GM19455 (cell line): ENCODE measurements at regions not wholly inside any gene's neighbourhood (a gene's known extent, or its start where the extent isn't known, plus 50 kb on each side); places are given as distances from the start of the nearest gene placed in this dataset.
"Not testable (repeated sequence)": the region's sequence is repeated elsewhere in the genome, so short reads cannot be mapped to it uniquely, and the experiment has no call there.

Experiments
- ATAC-seq: cut with Tn5 transposase; IDR thresholded peaks from one replicate; pipeline ENCODE4 v1.9.1; 2021; ENCODE audit not compliant: unreplicated experiment

- ATAC-seq, result no peak
Observed at GRCh38 chr12:76180401-76181277, 96.2 kb upstream of the NAP1L1 start.

DNA sequence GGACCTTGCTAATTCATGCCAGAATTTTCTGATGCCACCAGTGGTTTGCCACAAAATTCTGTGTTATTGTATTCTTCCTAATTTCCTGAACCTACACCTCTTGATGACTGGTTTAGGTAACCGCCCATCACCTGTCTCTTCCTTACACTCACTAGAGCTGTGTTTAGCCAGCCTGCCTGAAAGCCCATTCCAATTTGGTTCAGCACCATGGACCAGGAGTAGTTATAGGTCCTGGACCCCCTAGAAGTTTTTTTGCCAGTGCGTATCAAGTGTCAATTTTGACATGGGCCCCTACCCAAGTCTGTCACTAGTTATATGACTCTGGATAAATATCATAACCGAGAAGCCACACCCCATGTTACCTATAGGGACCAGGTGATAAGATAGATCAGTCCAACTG is 94.0 kb upstream of the NAP1L1 start:
- no peak for ATAC-seq

DNA sequence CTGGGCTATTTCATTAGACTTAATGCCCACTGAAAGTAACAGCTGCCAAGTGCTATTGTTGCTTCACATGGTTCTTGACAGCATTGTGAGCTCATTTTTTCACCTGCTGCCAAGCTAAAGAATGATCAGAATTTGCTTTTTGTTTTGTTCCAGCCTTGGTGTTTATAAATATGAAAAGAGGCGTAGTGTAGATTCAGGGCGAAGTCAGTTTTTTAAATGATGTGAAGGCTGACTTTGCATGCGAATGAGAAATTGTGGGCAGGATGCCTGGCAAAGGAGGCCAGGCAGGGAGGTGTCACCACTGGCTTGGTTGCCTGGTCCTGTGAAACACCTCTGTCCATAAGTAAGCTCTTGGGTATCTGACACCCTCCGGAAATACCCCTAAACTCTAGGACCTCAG is 93.3 kb upstream of the NAP1L1 start:
- ATAC-seq, result no peak

GRCh38 chr12:76176940-76177339 is 92.5 kb upstream of the NAP1L1 start:
- ATAC-seq, result no peak

GRCh38 chr12:76175946-76176345 is 91.5 kb upstream of the NAP1L1 start:
- ATAC-seq, result not testable (repeated sequence)

DNA sequence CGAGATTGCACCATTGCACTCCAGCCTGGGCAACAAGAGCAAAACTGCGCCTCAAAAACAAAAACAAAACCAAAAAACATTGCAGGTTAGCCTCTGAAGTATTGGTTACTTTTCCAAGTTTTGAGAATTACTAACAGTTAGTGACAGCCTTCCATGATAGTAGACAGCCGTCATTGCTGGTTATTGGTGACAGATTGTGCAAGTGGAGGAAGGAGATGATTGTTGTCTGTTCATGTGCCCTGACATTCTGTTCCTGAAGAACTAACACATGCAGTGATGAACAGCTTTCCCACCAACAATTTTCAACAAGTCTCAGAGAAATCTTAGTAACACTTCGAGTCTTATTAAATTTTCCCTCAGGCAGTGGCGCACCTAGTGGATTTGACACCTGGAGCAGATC is 89.3 kb upstream of the NAP1L1 start:
- ATAC-seq, result no peak

DNA sequence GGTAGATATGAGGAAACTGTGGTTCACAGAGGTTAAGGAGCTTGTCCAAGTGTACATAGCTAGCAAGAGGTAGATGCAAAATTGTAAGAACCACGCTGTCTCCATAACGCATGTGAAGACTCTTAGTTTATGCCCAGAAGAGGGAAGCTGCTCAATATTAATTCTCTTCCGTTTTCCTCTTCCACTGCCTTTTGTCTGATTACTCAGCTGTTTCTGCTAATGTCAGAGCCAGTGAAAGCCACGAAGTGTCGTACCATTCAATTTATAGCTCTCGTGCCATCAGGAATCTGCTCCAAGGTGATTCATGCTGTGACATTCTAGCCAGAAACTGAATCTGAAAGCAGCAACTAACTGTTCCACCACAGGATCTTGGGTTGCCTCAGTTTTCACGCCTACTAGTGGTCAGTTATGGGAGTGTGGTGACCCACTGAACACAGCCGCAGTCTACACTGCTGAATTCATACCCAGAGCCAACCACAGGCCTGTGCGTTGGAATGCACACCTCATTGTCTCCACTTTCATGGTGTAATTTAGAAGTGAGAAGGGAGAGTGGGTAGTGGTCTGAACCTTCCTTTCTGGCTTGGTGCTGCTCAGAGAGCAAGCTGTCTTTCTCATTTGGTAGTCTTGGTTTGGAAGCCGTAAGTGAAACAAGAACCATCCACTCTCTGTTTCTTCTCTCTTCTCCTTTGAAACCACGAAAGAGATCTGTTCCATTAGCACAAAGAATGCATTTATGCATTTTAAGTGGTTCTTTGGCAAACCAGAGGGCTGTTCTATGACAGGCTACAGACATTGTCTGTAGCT is 74.2 kb upstream of the NAP1L1 start:
- ATAC-seq, result peak; percentile 95

- no peak for ATAC-seq
Observed at GRCh38 chr12:76156726-76157125, 72.2 kb upstream of the NAP1L1 start.

DNA sequence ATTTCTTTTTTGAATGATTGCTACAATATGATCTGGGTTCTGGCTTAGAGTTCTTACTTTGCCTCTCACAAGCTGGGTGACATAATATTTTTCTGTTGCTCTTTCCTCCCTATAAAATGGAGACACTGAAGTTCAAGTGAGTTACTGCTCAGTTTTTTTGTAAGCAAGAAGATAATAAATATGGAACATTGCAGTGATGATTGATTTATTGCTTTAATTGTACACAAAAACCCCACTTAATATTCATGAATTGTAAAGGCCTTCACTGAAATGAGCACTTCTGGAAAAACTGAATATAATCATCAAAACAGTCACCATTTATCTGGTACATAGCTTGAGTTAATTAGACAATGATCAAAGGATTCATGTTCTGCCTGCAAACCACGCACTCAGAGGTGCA is 71.8 kb upstream of the NAP1L1 start:
- no peak for ATAC-seq

- ATAC-seq, result no peak
Observed at GRCh38 chr12:76155157-76155670, 70.7 kb upstream of the NAP1L1 start.

DNA sequence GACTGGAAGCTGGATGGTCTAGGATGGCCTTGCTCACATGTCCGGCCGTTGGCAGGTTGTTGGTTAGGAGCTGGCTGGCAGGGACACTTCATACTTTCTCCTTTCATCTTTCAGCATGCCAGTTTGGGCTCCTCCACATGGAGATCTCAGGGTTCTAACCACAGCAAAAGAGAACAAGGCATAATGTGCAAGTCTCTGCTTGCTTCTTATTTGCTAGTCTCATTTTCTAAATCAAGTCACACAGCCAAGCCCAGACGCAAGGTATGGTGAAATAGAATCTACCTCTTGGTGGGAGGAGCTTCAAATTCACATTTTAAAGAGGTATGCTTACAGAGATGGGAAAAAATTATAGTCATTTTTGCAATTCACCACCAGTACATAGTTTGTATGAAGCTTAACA is 69.1 kb upstream of the NAP1L1 start:
- no peak for ATAC-seq

- ATAC-seq, result peak; percentile 78
Observed at GRCh38 chr12:76152181-76152807, 67.8 kb upstream of the NAP1L1 start.

- ATAC-seq, result no peak
Observed at GRCh38 chr12:76144245-76144549, 59.7 kb upstream of the NAP1L1 start.

DNA sequence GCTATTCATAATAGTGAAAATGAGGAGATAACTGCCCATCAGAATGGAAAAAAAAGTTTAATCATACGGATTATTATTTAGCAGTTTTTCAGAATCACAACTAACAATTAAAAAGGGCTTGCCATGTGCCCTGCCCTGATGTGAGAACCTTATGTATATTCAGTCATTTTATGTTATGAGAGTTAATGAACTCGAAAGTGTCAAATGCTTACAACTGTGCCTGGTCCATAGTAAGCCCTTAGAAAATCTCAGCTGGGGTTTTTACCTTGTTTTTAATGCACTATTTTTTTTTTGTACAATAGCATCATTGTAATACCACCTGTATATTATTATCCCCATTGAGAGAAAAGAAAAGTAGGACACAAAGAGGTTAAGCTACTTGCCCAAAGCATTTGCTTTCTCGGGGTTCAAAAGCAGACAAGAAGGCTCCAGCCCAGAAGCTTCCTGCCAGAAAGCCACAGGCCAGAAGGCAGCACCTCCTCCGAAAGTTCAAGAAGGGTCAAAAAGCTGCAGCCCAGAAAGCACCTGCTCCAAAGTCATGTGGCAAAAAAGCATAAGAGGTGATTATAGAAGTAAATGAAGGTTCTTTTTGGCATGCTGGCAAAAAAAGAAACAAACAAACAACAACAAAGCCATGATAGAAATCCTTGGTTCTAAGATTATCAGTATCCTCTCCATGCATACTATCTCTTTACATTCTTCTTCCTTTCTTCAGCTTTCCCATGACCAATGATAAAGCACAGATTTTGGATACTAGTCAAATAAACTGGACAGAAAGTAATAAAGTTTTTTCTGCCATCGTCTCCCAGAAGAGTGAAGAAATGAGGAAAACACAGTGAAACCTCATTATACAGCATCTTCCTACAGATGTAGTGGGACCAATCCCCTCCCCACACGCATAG is 59.1 kb upstream of the NAP1L1 start:
- peak; percentile 96 for ATAC-seq

GRCh38 chr12:76142305-76142704 is 57.8 kb upstream of the NAP1L1 start:
- no peak for ATAC-seq

DNA sequence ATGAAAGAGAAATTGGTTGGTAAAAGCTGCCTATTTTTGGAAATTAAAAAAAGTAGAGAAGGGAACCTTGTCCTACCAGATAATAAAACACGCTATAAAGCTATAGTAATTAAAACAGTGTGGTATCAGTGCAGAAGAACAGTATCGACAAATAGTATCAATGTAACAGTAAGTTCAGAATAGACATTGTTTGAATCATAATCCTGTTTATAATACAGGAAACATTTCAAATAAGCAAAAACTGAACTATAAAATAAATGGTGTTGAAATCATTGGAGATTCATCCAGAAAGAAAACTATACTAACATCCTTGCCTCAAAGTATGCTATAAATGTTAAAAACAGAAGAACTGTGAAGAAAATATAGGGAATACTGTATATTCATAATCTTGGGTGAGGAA is 54.2 kb upstream of the NAP1L1 start:
- no peak for ATAC-seq

GRCh38 chr12:76137606-76138005 is 53.1 kb upstream of the NAP1L1 start:
- no peak for ATAC-seq

DNA sequence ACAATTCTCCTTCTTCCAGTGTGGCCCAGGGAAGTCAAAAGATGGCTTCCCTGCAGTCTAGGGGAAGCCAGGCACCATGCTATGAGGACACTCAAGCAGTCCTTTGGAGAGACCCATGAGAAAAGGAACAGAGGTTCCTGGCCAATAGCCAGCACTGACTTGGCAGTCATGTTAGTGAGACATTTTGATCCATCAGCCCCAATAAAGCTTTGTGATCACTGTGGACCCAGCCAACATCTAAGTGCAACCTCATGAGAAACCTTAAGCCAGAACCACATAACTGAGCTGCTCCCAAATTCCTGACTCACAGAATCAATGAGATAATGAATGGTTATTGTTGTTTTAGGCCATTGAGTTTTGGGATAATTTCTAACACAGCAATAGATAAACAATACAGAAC is 51.0 kb upstream of the NAP1L1 start:
- ATAC-seq, result no peak
